GM12878 (cell line): ENCODE measurements at regions not wholly inside any gene's neighbourhood (a gene's known extent, or its start where the extent isn't known, plus 50 kb on each side); places are given as distances from the start of the nearest gene placed in this dataset.

Experiments
- ATAC-seq: fragments of 200-7000 bp; cut with Tn5 transposase; 3 replicates; pipeline ENCODE4 v1.9.1; 2020; ENCODE audit warnings: mild to moderate bottlenecking, moderate library complexity
- BruUV-seq: library from RNA; stranded (reverse); fragments of 400-500 nt; replicated peaks from 2 replicates; lab custom pipeline; 2021; lab: Mats Ljungman, UMichigan
- CTCF ChIA-PET: fragments of 300-600 bp; sonication (Branson Sonifier 250); formaldehyde crosslinking; extraction: SDS; loops from one replicate; lab custom pipeline; 2021; ENCODE audit warnings: inconsistent platforms; lab: Yijun Ruan, JAX
- POLR2A ChIA-PET: fragments of 350-600 bp; formaldehyde crosslinking; extraction: SDS; loops from one replicate; lab custom pipeline; 2021; ENCODE audit warnings: inconsistent platforms; lab: Charles Lee
- RAD21 ChIA-PET: fragments of 300-600 bp; sonication (Branson Sonifier 250); formaldehyde crosslinking; loops from one replicate; lab custom pipeline; 2023; ENCODE audit warnings: antibody characterized with exemption; ENCODE audit not compliant: unreplicated experiment; lab: Charles Lee
- SMC1A ChIA-PET: fragments of 300-600 bp; sonication (Branson Sonifier 250); formaldehyde crosslinking; loops from one replicate; lab custom pipeline; 2023; ENCODE audit not compliant: unreplicated experiment, uncharacterized antibody; lab: Charles Lee
- DNase-seq: peaks from one replicate; pipeline ENCODE4 v3.0.0-alpha.2; 2011; ENCODE audit warnings: low read depth, low spot score
- FAIRE-seq: peaks from 3 replicates; lab custom pipeline; 2011; peaks lifted over from hg19 to GRCh38; lab: Jason Lieb, UNC
- H2AFZ ChIP-seq: 2 replicates; pipeline ENCODE4 v1.6.0; 2011; ENCODE audit warnings: low read depth, low read length, control low read depth; ENCODE audit not compliant: control insufficient read depth
- H3K27ac ChIP-seq: 2 replicates; pipeline ENCODE4 v1.5.1; 2011; ENCODE audit warnings: control low read depth; ENCODE audit not compliant: control insufficient read depth, insufficient read depth
- H3K27me3 ChIP-seq, 2 experiments: replicated peaks in 1 of 2; 2 replicates each; pipeline versions ENCODE4 v1.6.0 to v1.6.1; 2011; ENCODE audit warnings: low read length in 1 of 2; ENCODE audit not compliant: control insufficient read depth in 2 of 2, insufficient read depth in 2 of 2
- H3K36me3 ChIP-seq, 2 experiments: 2 replicates each; pipeline ENCODE4 v1.5.1; 2011; ENCODE audit warnings: low read length in 1 of 2; ENCODE audit not compliant: control insufficient read depth in 2 of 2, insufficient read depth in 2 of 2
- H3K4me1 ChIP-seq: 2 replicates; pipeline ENCODE4 v1.6.1; 2011; ENCODE audit warnings: mild to moderate bottlenecking, low read length, moderate library complexity, mixed read lengths; ENCODE audit not compliant: control insufficient read depth, insufficient read depth
- H3K4me2 ChIP-seq: 2 replicates; pipeline ENCODE4 v1.6.0; 2011; ENCODE audit warnings: control low read depth; ENCODE audit not compliant: control insufficient read depth, insufficient read depth
- H3K4me3 ChIP-seq: fragments of 200-600 bp; sonication (generic); 2 replicates; pipeline ENCODE4 v1.5.1; 2016
- H3K79me2 ChIP-seq: 2 replicates; pipeline ENCODE4 v1.6.0; 2011; ENCODE audit warnings: low read length; ENCODE audit not compliant: control insufficient read depth, insufficient read depth
- H3K9ac ChIP-seq: 2 replicates; pipeline ENCODE4 v1.8.0; 2011; ENCODE audit warnings: low read length, control low read depth, mixed read lengths; ENCODE audit not compliant: control insufficient read depth, insufficient read depth
- H3K9me3 ChIP-seq: replicated peaks from 3 replicates; pipeline ENCODE4 v1.5.1; 2011; ENCODE audit warnings: mild to moderate bottlenecking, low read length; ENCODE audit not compliant: control insufficient read depth, insufficient read depth
- H4K20me1 ChIP-seq: 2 replicates; pipeline ENCODE4 v1.6.0; 2011; ENCODE audit not compliant: control insufficient read depth, insufficient read depth
- BCL11A ChIP-seq: IDR thresholded peaks from 2 replicates; pipeline ENCODE4 v1.6.1; 2011; ENCODE audit warnings: low read depth, low read length
- ESRRA ChIP-seq: IDR thresholded peaks from 2 replicates; pipeline ENCODE4 v1.6.1; 2012; ENCODE audit warnings: mild to moderate bottlenecking, low read length, improper control_type of control experiment
- JUNB ChIP-seq: IDR thresholded peaks from 2 replicates; pipeline ENCODE4 v1.6.1; 2016; ENCODE audit warnings: antibody characterized with exemption, mild to moderate bottlenecking
- NR2C2 ChIP-seq: IDR thresholded peaks from 2 replicates; pipeline ENCODE4 v1.6.1; 2011; ENCODE audit warnings: borderline replicate concordance, low read depth; ENCODE audit not compliant: control insufficient read depth, insufficient read length
- SPI1 ChIP-seq: IDR thresholded peaks from 2 replicates; pipeline ENCODE4 v1.6.1; 2011; ENCODE audit warnings: low read depth, mild to moderate bottlenecking, low read length, moderate library complexity, borderline replicate concordance; ENCODE audit not compliant: insufficient read depth
- WGBS: methylation state at CpG from one replicate; pipeline ENCODE4 v1.1.6; 2016; ENCODE audit warnings: low lambda C conversion rate; ENCODE audit not compliant: insufficient replicate concordance, insufficient coverage; ENCODE audit errors: missing lambda C conversion rate; 5-methylcytosine and 5-hydroxymethylcytosine counted together
- in situ Hi-C: fragments of 300-500 bp; cut with MboI; formaldehyde crosslinking; loops from 9 replicates; pipeline ENCODE4 v1.14.3; 2018; ENCODE audit warnings: mixed read lengths
- intact Hi-C: fragments of 100-400 bp; cut with micrococcal nuclease; formaldehyde crosslinking; loops from one replicate; pipeline ENCODE4 v1.14.2; 2022; ENCODE audit not compliant: unreplicated experiment
- TF ChIP-seq, protein P1 (sequence below): fragments of 450-650 bp; IDR thresholded peaks from 2 replicates; pipeline ENCODE4 v1.6.1; 2014; ENCODE audit warnings: mild to moderate bottlenecking
- TF ChIP-seq, protein P2 (sequence below): IDR thresholded peaks from 2 replicates; pipeline ENCODE4 v1.6.1; 2011; ENCODE audit warnings: borderline replicate concordance, low read depth, mild to moderate bottlenecking, moderate library complexity, low read length; ENCODE audit not compliant: insufficient read depth, poor library complexity, severe bottlenecking

DNA sequence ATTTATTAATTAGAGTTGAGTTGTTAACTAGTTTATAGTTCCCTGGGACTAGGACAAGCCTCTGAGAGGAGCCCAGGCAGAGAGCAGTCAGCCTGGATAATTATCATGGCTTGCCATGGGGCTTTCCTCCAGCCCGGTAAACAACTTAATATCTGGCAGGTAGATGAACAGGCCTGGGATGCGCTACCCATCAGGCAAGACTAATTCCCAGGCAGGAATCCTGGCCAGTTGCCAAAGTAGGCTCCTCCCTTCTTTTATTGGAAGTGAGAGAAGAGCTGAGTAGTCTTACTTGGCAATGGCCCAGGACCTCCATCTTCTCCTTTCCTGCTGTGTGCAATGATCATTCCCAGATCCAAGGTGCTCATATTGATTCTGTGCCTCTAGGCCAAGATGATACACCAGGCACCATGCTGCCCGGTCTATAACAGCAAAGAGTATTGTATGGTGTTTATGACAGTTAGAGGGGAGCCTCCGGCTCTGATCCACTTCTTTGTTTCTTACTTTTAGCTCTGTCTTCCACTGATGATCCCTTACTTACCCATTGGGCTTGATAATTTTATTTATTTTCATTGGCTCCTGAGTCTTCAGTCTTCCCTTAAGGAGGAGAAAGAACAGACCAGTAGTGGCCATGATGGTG is 408.7 kb downstream of the REEP3 start:
- H3K27me3 ChIP-seq: peaks cover 0 to 2% of the 10 kb centered on the region in 2 experiments; a peak in 2 of 4 replicates
- no peaks in the 10 kb centered on the region for H4K20me1 ChIP-seq
- ATAC-seq (no peak), DNase-seq (no peak), FAIRE-seq (no peak)
- H3K79me2 ChIP-seq: no peaks in the 10 kb centered on the region
- ChIA-PET SMC1A (no interaction called here), RAD21 (no interaction called here), CTCF (no interaction called here), POLR2A (no interaction called here)
- H3K9ac ChIP-seq: no peak overlapping the region
- in situ Hi-C loops (no loop called here), intact Hi-C loops (no loop called here)
- TF ChIP-seq SPI1: no peak
- TF ChIP-seq ESRRA: no peak
- TF ChIP-seq, protein P1, sequence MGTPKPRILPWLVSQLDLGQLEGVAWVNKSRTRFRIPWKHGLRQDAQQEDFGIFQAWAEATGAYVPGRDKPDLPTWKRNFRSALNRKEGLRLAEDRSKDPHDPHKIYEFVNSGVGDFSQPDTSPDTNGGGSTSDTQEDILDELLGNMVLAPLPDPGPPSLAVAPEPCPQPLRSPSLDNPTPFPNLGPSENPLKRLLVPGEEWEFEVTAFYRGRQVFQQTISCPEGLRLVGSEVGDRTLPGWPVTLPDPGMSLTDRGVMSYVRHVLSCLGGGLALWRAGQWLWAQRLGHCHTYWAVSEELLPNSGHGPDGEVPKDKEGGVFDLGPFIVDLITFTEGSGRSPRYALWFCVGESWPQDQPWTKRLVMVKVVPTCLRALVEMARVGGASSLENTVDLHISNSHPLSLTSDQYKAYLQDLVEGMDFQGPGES: no peak
- no peak for TF ChIP-seq JUNB
- TF ChIP-seq, protein P2, sequence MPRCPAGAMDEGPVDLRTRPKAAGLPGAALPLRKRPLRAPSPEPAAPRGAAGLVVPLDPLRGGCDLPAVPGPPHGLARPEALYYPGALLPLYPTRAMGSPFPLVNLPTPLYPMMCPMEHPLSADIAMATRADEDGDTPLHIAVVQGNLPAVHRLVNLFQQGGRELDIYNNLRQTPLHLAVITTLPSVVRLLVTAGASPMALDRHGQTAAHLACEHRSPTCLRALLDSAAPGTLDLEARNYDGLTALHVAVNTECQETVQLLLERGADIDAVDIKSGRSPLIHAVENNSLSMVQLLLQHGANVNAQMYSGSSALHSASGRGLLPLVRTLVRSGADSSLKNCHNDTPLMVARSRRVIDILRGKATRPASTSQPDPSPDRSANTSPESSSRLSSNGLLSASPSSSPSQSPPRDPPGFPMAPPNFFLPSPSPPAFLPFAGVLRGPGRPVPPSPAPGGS: no peak
- TF ChIP-seq BCL11A: no peak
- TF ChIP-seq NR2C2: no peak
- no peak overlapping the region for H3K27ac ChIP-seq
- H3K4me3 ChIP-seq: no peak overlapping the region
- H2AFZ ChIP-seq: no peak overlapping the region
- H3K9me3 ChIP-seq: no peaks in the 10 kb centered on the region
- no TSS peak for BruUV-seq
- no peak overlapping the region for H3K4me2 ChIP-seq
- 21% methylated on average over 4 of the region's 4 CpGs for WGBS
- no peaks in the 10 kb centered on the region for H3K36me3 ChIP-seq
- H3K4me1 ChIP-seq: no peaks in the 10 kb centered on the region
